GM23338 (cell line): ENCODE measurements at regions not wholly inside any gene's neighbourhood (a gene's known extent, or its start where the extent isn't known, plus 50 kb on each side); places are given as distances from the start of the nearest gene placed in this dataset.

Experiments
- ATAC-seq: fragments of 200-7000 bp; cut with Tn5 transposase; 3 replicates; pipeline ENCODE4 v1.9.1; 2020
- DNase-seq: peaks from one replicate; pipeline ENCODE4 v3.0.0-alpha.2; 2015; ENCODE audit warnings: low spot score
- H2AFZ ChIP-seq: fragments of 200-600 bp; sonication (generic); 2 replicates; pipeline ENCODE4 v1.8.0; 2016; ENCODE audit warnings: antibody characterized with exemption, mild to moderate bottlenecking, moderate library complexity
- H3F3A ChIP-seq: fragments of 200-600 bp; sonication (generic); replicated peaks from 2 replicates; pipeline ENCODE4 v1.8.0; 2017; ENCODE audit warnings: antibody characterized with exemption, mixed run types, low read depth
- H3K27ac ChIP-seq: fragments of 200-600 bp; sonication (generic); 2 replicates; pipeline ENCODE4 v1.6.1; 2016; ENCODE audit warnings: low read depth
- H3K27me3 ChIP-seq: fragments of 200-600 bp; sonication (generic); 2 replicates; pipeline ENCODE4 v1.8.0; 2016; ENCODE audit warnings: mild to moderate bottlenecking, mixed run types, moderate library complexity; ENCODE audit not compliant: insufficient read depth
- H3K36me3 ChIP-seq: fragments of 200-600 bp; sonication (generic); 2 replicates; pipeline ENCODE4 v1.8.0; 2016; ENCODE audit warnings: mild to moderate bottlenecking; ENCODE audit not compliant: insufficient read depth
- H3K4me1 ChIP-seq: fragments of 200-600 bp; sonication (generic); 2 replicates; pipeline ENCODE4 v1.8.0; 2016; ENCODE audit warnings: mild to moderate bottlenecking, moderate library complexity; ENCODE audit not compliant: insufficient read depth
- H3K4me2 ChIP-seq: fragments of 200-600 bp; sonication (generic); 2 replicates; pipeline ENCODE4 v1.7.1; 2017; ENCODE audit warnings: mixed run types
- H3K4me3 ChIP-seq: fragments of 200-600 bp; sonication (generic); 2 replicates; pipeline ENCODE4 v1.6.1; 2016; ENCODE audit warnings: mixed run types
- H3K79me2 ChIP-seq: fragments of 200-600 bp; sonication (generic); replicated peaks from 2 replicates; pipeline ENCODE4 v1.8.0; 2017; ENCODE audit warnings: mild to moderate bottlenecking; ENCODE audit not compliant: insufficient read depth
- H3K9me2 ChIP-seq: fragments of 200-600 bp; sonication (generic); 2 replicates; pipeline ENCODE4 v1.8.0; 2017; ENCODE audit not compliant: insufficient read depth
- H4K20me1 ChIP-seq: fragments of 200-600 bp; sonication (generic); replicated peaks from 2 replicates; pipeline ENCODE4 v1.8.0; 2017; ENCODE audit warnings: mild to moderate bottlenecking; ENCODE audit not compliant: insufficient read depth
- H3K27ac Mint-ChIP-seq: 2 replicates; pipeline ENCODE4 v1.8.0; 2020; ENCODE audit warnings: inconsistent platforms, mild to moderate bottlenecking, moderate library complexity, mixed read lengths
- H3K27me3 Mint-ChIP-seq: 3 replicates; pipeline ENCODE4 v1.8.0; 2022; ENCODE audit warnings: low read depth, mild to moderate bottlenecking, moderate library complexity, mixed read lengths, inconsistent platforms; ENCODE audit not compliant: insufficient read depth, poor library complexity
- H3K36me3 Mint-ChIP-seq: 3 replicates; pipeline ENCODE4 v1.8.0; 2021; ENCODE audit warnings: low read depth, mild to moderate bottlenecking, inconsistent platforms, moderate library complexity, mixed read lengths
- H3K4me1 Mint-ChIP-seq: 3 replicates; pipeline ENCODE4 v1.8.0; 2020; ENCODE audit warnings: mild to moderate bottlenecking, inconsistent platforms, mixed read lengths
- H3K4me3 Mint-ChIP-seq: 3 replicates; pipeline ENCODE4 v1.8.0; 2021; ENCODE audit warnings: moderate library complexity, mild to moderate bottlenecking, inconsistent platforms, mixed read lengths
- H3K9me3 Mint-ChIP-seq: 3 replicates; pipeline ENCODE4 v1.8.0; 2020; ENCODE audit warnings: moderate library complexity, mild to moderate bottlenecking, inconsistent platforms, mixed read lengths
- EZH2phosphoT487 ChIP-seq: fragments of 200-600 bp; sonication (generic); IDR thresholded peaks from one replicate; pipeline ENCODE4 v1.8.1; 2018; ENCODE audit warnings: antibody characterized with exemption; ENCODE audit not compliant: unreplicated experiment
- JUNB ChIP-seq: IDR thresholded peaks from one replicate; pipeline ENCODE4 v1.6.1; 2016; ENCODE audit warnings: antibody characterized with exemption; ENCODE audit not compliant: unreplicated experiment
- NANOG ChIP-seq: IDR thresholded peaks from 2 replicates; pipeline ENCODE4 v1.6.1; 2016; ENCODE audit warnings: antibody characterized with exemption, borderline replicate concordance
- POLR2AphosphoS5 ChIP-seq: IDR thresholded peaks from 2 replicates; pipeline ENCODE4 v1.6.1; 2016; ENCODE audit warnings: antibody characterized with exemption, low read depth
- STAT1 ChIP-seq: IDR thresholded peaks from one replicate; pipeline ENCODE4 v1.6.1; 2016; ENCODE audit warnings: antibody characterized with exemption; ENCODE audit not compliant: unreplicated experiment
- ZNF331 ChIP-seq: fragments of 250-450 bp; sonication (Bioruptor Pico); IDR thresholded peaks from 2 replicates; pipeline ENCODE4 v1.5.0; 2020; ENCODE audit warnings: low read depth, mild to moderate bottlenecking, moderate library complexity
- TF ChIP-seq, protein P1 (sequence below): IDR thresholded peaks from 2 replicates; pipeline ENCODE4 v1.6.1; 2016; ENCODE audit warnings: antibody characterized with exemption
- TF ChIP-seq, protein P2 (sequence below), 2 experiments: fragments of 200-600 bp in 1 of 2; sonication (generic) in 1 of 2; conservative IDR thresholded peaks; 2 replicates each; pipeline versions ENCODE4 v1.5.1 to v1.6.1; 2016 to 2017; ENCODE audit warnings: antibody characterized with exemption in 2 of 2, low read depth in 2 of 2, mild to moderate bottlenecking in 2 of 2, moderate library complexity in 1 of 2
- TF ChIP-seq, protein P3 (sequence below): IDR thresholded peaks from one replicate; pipeline ENCODE4 v1.6.1; 2018; ENCODE audit warnings: antibody characterized with exemption; ENCODE audit not compliant: unreplicated experiment

GRCh38 chr13:33464345-33464744, 178.8 kb upstream of the STARD13 start:
- TF ChIP-seq STAT1 = no peak
- TF ChIP-seq, protein P1, sequence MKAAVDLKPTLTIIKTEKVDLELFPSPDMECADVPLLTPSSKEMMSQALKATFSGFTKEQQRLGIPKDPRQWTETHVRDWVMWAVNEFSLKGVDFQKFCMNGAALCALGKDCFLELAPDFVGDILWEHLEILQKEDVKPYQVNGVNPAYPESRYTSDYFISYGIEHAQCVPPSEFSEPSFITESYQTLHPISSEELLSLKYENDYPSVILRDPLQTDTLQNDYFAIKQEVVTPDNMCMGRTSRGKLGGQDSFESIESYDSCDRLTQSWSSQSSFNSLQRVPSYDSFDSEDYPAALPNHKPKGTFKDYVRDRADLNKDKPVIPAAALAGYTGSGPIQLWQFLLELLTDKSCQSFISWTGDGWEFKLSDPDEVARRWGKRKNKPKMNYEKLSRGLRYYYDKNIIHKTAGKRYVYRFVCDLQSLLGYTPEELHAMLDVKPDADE = no peak
- DNase-seq = no peak
- Histone ChIP-seq H3K36me3 (no peaks in the 10 kb centered on the region), H4K20me1 (no peaks in the 10 kb centered on the region), H3K27ac (no peak overlapping the region), H3K4me3 (no peak overlapping the region), H3K79me2 (no peaks in the 10 kb centered on the region), H3K4me1 (no peaks in the 10 kb centered on the region), H3K27me3 (no peaks in the 10 kb centered on the region), H2AFZ (no peak overlapping the region), H3K9me2 (peaks cover 13% of the 10 kb centered on the region), H3F3A (no peaks in the 10 kb centered on the region), H3K4me2 (no peak overlapping the region)
- no peak overlapping the region for H3K4me3 Mint-ChIP-seq
- H3K4me1 Mint-ChIP-seq = no peaks in the 10 kb centered on the region
- no peaks in the 10 kb centered on the region for H3K27me3 Mint-ChIP-seq
- no peak for ATAC-seq
- no peak overlapping the region for H3K27ac Mint-ChIP-seq
- H3K36me3 Mint-ChIP-seq = peaks cover 3% of the 10 kb centered on the region; the same call in 2 of the 3 replicates
- peaks cover 8% of the 10 kb centered on the region; the same call in 2 of the 3 replicates for H3K9me3 Mint-ChIP-seq

- Histone ChIP-seq H2AFZ (no peak overlapping the region), H4K20me1 (no peaks in the 10 kb centered on the region), H3K4me1 (peaks cover under 1% of the 10 kb centered on the region), H3K4me2 (no peak overlapping the region), H3K9me2 (peaks cover 13% of the 10 kb centered on the region), H3K36me3 (no peaks in the 10 kb centered on the region), H3K27me3 (no peaks in the 10 kb centered on the region), H3K4me3 (no peak overlapping the region), H3K79me2 (no peaks in the 10 kb centered on the region), H3K27ac (no peak overlapping the region), H3F3A (no peaks in the 10 kb centered on the region)
- DNase-seq (no peak), ATAC-seq (no peak)
- no peak overlapping the region for H3K4me3 Mint-ChIP-seq
- TF ChIP-seq NANOG (no peak), JUNB (no peak), STAT1 (no peak), EZH2phosphoT487 (no peak), POLR2AphosphoS5 (no peak), ZNF331 (CRISPR knock-in tag) (no peak)
- TF ChIP-seq, protein P2, sequence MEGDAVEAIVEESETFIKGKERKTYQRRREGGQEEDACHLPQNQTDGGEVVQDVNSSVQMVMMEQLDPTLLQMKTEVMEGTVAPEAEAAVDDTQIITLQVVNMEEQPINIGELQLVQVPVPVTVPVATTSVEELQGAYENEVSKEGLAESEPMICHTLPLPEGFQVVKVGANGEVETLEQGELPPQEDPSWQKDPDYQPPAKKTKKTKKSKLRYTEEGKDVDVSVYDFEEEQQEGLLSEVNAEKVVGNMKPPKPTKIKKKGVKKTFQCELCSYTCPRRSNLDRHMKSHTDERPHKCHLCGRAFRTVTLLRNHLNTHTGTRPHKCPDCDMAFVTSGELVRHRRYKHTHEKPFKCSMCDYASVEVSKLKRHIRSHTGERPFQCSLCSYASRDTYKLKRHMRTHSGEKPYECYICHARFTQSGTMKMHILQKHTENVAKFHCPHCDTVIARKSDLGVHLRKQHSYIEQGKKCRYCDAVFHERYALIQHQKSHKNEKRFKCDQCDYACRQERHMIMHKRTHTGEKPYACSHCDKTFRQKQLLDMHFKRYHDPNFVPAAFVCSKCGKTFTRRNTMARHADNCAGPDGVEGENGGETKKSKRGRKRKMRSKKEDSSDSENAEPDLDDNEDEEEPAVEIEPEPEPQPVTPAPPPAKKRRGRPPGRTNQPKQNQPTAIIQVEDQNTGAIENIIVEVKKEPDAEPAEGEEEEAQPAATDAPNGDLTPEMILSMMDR (conservative IDR thresholded peaks at IDR 0.05; ENCODE audit: low read depth in 2 of 2) = 0 out of 4 replicates have a peak, but pooled peaks of 1 of the 2 experiments have one; percentile 27
- TF ChIP-seq, protein P3, sequence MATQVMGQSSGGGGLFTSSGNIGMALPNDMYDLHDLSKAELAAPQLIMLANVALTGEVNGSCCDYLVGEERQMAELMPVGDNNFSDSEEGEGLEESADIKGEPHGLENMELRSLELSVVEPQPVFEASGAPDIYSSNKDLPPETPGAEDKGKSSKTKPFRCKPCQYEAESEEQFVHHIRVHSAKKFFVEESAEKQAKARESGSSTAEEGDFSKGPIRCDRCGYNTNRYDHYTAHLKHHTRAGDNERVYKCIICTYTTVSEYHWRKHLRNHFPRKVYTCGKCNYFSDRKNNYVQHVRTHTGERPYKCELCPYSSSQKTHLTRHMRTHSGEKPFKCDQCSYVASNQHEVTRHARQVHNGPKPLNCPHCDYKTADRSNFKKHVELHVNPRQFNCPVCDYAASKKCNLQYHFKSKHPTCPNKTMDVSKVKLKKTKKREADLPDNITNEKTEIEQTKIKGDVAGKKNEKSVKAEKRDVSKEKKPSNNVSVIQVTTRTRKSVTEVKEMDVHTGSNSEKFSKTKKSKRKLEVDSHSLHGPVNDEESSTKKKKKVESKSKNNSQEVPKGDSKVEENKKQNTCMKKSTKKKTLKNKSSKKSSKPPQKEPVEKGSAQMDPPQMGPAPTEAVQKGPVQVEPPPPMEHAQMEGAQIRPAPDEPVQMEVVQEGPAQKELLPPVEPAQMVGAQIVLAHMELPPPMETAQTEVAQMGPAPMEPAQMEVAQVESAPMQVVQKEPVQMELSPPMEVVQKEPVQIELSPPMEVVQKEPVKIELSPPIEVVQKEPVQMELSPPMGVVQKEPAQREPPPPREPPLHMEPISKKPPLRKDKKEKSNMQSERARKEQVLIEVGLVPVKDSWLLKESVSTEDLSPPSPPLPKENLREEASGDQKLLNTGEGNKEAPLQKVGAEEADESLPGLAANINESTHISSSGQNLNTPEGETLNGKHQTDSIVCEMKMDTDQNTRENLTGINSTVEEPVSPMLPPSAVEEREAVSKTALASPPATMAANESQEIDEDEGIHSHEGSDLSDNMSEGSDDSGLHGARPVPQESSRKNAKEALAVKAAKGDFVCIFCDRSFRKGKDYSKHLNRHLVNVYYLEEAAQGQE = no peak
- peaks cover 8% of the 10 kb centered on the region; the same call in 2 of the 3 replicates for H3K36me3 Mint-ChIP-seq
- H3K27ac Mint-ChIP-seq = no peak overlapping the region
- H3K4me1 Mint-ChIP-seq = peaks cover 6% of the 10 kb centered on the region; the same call in 2 of the 3 replicates
- no peaks in the 10 kb centered on the region for H3K27me3 Mint-ChIP-seq
- peaks cover 13% of the 10 kb centered on the region; the same call in 2 of the 3 replicates for H3K9me3 Mint-ChIP-seq
Measured at GRCh38 chr13:33466262-33466661, 180.7 kb upstream of the STARD13 start.
